Activated CD4-positive, alpha-beta T cell treated with anti-CD3 and anti-CD28 coated beads, Interleukin-2, Interleukin-4, amounts not matched to agents 100 ng/mL and 50 ng/mL, durations not matched to agents 16 hours and 8 hours (primary cell): ENCODE measurements at regions not wholly inside any gene's neighbourhood (a gene's known extent, or its start where the extent isn't known, plus 50 kb on each side); places are given as distances from the start of the nearest gene placed in this dataset.
"Not testable (repeated sequence)": the region's sequence is repeated elsewhere in the genome, so short reads cannot be mapped to it uniquely, and the experiment has no call there.

Experiments
- DNase-seq: peaks from one replicate; pipeline ENCODE4 v3.0.0-alpha.2; 2020; ENCODE audit warnings: low spot score

DNA sequence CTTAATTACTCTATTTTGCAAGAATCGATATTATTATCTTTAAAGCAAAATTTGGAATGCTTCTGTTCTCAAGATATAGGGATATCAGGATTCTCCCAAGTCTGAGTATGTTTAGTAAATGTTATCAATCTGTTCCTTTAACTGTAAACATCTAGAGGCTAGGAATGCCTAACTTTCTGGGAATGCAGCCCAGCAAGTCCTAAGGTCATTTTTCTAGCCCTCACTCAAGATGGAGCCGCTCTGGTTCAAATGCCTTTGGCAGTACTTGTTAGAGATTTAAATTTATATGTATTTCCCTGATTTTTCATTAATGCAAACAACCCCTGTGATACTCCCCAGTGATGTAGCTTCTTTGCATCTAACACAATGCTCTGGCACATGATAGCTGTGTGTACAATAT, 623.8 kb upstream of the LCORL start:
- no peak for DNase-seq

DNA sequence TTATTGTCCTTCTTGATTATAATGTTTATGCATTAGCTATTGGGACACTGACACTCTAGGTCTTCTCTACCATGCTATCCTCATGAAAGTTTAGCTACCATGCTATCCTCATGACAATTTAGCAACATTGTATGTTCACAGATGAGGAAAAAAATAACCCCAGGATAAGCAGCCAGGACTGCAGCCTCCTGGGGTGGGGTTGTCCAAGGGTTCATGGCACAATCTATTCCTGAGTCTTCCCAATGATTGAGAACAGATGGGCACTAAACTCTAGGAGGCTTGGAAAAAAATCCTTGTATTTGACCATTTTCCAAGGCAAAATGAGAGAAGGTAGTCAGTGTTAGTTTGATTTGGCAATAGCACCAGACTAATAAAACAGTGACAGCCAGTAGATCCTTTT, 619.8 kb upstream of the LCORL start:
- DNase-seq = no peak

DNA sequence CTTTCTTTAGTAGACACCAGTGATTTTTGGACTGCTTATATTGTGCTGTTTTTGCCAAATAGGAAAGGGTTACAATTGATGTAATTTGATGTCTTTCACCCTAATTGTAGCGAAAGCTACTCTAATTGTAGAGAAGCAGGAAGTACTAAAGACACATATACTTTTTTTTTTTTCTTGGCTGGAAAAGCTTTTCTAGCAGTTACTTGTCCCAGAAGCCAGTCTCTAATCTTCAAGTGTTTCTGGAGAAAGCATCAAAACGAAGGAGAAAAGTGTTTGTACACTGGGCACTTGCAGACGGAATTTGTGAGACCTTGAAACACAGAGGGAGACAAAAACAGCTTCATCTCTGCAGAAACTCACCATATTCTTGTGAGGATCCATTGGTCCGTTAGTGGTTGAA, 616.5 kb upstream of the LCORL start:
- DNase-seq = no peak

DNA sequence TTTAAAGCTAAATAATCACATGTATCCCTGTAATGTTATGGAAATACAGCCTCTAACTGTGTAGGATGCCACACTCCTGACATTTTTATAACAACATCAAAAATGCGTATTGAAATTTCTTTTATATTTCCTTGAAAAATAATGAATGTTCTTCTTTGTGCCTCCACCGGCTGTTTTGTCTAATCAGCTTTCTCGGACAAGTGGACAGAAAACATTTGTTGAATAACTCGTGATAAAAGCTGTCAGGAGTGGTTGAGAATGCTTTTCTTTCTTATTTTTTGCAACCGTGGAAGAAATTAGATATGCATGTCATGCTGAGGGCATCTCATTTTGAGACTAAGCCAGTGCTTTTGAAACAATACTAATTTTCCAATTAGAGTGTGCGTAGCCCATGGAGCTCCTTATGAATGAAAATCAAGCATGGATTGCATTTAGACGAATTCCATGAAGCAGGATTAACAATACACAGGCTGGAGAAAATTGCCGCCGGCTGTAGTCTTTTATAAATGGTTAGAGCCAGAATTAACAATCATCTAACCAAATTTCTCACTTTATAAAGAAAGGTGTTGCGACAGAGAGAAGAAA, 614.5 kb upstream of the LCORL start:
- DNase-seq = no peak

DNA sequence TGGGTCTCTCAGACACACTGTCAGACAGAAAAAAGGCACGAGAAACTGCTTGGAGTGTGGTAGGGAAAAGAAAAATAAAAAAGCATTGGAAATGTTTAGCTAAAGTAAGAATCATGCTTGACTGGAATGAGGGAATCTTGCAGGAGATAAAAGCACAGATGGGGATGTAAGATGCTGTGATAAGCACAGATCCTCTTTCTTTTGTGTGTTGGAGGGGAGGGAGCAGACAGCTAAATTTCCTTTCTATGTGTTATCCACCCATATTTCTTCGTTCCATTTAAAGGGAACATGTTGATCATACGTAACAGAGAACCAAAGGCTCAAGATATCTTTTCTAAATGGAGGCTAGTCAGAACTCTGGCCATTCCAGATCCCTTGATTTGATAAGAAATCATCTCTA, 614.0 kb upstream of the LCORL start:
- no peak for DNase-seq

DNA sequence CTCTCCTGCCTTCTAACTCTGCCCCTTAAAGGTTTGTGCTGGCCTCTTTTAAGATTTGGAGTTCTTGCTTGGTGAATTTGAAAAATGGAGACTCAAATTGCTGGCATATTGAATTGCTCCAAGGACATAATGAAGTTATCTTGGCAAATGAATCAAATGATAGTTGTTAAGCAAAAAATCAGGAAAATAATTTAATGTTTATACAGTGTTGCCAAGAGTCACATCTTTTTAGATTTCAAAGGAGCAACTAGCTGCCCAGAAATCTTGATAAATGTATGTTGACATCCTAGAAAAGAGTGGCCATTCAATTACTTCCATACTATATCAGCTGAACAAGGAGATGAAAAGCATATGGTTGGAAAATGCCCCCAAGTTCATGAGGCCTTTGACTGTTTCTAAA, 610.0 kb upstream of the LCORL start:
- no peak for DNase-seq

DNA sequence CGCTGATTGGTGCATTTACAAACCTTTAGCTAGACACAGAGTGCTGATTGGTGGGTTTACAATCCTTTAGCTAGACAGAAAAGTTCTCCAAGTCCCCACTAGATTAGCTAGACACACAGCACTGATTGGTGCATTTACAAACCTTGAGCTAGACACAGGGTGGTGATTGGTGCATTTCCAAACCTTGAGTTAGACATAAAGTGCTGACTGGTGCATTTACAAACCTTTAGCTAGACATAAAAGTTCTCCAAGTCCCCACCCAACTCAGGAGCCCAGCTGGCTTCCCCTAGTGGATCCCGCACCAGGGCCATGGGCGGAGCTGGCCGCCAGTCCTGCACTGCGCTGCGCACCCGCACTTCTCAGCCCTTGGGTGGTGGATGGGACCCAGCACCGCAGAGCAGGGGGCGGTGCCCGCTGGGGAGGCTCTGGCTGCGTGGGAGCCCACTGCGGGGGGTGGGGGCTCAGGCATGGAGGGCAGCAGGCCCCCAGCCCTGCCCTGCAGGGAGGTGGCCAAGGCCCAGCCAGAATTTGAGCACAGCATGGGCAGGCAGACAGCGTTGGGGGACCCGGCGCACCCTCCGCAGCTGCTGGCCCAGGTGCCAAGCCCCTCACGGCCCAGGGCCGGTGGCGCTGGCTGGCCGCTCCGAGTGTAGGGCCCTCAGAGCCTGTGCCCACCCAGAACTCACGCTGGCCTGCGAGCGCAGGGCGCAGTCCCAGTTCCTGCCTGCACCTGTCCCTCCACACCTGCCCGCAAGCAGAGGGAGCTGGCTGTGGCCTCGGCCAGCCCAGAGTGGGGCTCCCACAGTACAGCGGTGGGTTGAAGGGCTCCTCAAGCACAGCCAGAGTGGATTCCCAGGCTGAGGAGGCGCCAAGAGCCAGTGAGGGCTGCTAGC, 608.9 kb upstream of the LCORL start:
- no peak for DNase-seq

DNA sequence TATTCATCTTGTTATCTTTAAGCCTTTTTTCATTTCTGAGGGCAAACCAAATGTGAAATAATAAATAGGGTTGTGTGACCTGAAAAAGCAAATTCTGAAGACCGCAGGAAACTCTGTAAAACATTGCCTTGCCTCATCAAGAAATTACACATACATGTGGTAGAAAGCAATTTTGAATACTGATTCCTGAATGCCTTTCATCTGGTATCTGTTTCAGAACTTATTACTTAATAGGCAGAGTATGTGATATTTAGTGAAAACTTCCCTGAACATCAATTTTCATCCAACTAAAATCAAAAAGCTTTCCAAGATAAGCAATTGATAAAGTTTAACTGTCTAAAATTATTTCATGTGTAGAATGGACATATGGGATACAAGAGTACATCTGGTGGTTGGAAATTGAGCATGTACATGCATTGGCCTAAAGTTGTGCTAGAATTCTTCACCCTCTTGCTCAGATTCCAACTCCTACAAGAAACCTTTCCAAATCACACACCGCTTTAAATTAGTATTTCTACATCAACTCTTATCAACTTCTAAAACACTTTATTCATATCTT, 606.0 kb upstream of the LCORL start:
- DNase-seq = no peak

DNA sequence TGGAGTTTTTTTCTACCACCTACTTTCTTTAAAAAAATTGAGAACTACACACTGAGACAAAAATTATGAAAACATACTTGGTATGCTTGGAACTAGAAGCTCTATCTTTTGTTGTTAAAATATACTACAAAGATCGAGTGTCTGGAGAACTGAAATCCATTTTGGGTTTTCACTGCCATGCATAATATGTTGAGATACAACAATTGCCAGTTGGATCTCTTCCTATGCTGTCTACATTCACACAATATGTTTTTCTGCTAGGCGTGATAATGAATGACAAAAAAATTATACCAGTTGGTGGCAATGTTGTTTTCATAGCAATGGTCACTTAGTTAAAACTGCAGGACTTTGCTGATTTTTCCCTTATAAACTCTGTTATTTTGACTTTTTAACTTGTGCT, 605.4 kb upstream of the LCORL start:
- no peak for DNase-seq

DNA sequence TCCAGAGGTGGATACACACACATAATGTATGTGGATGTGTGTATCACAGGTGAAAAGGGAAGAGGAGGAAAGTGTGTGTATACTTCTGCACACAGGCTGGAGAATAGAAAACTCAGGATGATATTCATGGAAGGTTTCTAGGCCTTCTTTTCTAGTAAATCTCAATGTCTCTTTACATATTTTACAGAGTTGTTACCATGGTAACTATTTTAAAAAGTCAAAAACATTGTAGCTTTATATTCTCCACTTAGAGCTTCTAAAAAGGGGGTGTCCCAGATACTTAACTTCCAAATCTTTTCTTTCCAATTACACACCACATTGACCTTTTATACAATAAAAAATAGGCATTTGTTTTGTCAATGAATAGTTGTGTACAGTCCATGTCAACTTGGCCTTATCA, 604.8 kb upstream of the LCORL start:
- DNase-seq = no peak

DNA sequence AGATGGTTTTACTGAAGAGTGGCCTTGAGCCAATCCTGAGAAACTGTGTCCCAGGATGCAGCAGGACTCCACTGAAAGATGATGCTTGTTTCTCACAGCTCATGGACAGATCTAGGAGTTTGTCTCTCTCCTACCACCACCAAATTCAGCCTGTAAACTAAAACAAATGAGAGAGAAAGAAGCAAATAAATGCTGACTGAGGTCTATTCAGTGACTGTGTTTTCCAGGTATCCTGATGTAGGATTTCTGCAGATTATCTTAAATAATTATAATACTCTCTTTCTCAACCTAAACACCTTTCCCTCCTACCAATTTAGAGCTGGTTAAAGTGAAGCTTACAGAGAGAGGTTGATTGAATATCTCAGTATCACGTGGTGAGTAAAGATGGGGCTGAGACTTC, 599.6 kb upstream of the LCORL start:
- DNase-seq = no peak

DNA sequence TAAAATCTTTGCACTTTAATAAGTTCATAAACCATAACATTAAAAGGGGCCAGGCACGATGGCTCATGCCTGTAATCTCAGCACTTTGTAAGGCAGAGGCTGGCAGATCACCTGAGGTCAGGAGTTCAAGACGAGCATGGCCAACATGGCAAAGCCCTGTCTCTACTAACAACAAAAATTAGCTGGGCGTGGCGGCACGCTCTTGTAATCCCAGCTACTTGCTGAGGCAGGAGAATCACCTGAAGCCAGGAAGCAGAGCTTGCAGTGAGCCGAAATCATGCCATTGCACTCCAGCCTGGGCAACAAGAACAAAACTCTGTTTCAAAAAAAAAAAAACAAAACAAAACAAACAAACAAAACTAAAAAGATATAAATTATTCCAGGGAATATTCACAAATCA, 595.2 kb upstream of the LCORL start:
- no peak for DNase-seq

DNA sequence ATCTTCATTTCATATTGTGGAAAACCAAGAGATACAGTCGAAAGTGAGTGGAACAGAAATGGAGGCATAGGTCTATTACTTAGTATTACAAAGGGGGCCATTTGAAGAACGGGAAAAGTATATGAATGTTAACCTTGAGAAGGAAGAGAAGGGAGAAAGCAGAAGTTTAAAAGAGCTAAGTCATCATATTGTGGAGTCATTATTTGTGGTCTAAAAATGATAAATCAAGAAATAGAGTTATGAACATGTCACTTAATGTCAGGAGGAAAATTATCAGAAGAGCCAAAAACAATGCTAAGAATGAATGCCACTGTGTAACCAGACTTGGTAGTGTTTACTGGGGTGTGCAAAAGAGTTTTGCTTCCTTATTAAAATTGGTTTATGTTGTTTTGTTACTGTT, 589.5 kb upstream of the LCORL start:
- DNase-seq = no peak

DNA sequence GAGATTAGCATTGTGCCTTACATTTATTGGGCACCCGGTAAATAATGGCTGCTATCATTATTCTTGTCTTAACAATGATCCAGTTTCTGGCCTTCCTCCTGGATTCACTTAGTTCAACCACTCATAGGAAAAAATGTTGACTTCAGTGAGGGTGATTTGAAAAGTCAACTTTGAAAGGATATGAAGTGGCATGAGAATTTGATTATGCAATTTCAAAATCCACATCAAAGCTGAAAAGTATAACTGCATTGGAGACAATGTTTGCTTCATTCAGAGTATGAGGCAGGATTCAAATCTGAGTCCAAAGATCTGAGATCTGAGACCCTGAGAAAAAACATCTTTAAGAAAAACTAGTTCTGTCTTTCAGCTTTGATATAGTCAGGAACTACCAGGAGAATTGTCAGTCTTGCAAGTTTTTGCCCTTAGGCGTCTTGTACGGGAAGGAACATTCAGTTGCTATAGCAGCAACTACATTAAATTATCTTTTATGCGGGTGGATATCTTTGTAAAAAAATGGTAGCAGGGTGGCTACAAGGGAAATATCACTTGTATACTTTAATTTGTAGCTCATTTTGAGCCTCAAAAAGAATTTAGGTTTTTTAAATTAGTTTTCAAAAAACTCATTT, 587.5 kb upstream of the LCORL start:
- DNase-seq = no peak

DNA sequence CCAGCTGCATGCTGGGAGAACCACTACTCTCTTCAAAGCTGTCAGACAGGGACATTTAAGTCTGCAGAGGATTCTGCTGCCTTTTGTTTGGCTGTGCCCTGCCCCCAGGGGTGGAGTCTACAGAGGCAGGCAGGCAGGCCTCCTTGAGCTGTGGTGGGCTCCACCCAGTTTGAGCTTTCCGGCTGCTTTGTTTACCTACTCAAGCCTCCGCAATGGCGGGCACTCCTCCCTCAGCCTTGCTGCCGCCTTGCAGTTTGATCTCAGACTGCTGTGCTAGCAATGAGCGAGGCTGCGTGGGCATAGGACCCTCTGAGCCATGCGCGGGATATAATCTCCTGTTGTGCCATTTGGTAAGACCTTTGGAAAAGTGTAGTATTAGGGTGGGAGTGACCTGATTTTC, 581.1 kb upstream of the LCORL start:
- not testable (repeated sequence) for DNase-seq

DNA sequence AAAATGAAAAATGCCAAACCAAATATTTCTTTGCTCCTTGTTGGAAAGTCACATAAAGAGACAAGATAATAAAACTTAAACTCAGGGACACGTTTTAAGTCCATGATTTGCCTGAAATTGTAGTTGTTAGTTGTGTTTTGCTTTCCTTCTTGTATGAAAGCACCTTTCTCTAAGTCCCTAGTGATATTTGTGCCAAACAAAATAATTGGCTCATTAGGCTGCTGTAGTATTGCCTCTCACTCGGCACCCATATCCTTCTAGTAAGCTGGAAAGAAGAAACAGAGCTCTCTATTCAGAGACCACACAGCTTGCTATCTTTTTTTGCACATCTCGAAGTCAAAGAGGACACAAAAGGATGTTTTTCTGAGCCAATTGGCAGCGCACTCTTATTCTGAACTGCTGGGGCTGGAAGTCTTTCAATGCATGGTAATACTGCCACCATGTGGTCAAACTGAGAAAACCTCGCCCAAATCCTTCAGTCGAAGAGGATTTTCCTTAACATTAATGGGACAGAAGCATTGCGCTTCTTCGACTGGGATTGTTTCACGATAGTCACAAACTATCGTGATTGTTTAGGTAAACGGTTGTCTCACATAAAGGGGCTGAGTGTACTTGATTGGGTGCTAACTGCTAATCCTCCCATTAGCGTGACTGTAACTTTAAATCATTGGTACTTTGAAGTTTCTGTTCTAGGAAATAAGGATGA, 571.9 kb upstream of the LCORL start:
- peak; percentile 60 for DNase-seq

DNA sequence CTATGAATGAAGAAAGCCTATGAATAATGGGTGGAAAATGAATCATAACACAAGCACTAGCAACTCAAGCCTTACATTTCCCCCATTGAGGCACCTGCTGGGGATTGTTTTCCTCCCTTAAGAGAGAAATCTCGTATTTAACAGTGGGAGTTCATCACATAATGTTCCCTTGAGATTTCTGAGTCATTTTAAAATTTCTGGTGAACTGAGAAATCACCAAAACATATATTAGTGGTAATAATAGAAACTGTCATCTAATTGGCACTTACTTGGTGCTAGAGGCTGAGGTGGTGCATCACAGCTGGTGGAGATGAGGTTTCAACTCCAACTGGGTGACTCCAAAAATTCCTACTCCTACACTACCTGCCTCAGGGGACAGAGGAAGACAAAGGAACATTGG, 561.3 kb upstream of the LCORL start:
- no peak for DNase-seq

DNA sequence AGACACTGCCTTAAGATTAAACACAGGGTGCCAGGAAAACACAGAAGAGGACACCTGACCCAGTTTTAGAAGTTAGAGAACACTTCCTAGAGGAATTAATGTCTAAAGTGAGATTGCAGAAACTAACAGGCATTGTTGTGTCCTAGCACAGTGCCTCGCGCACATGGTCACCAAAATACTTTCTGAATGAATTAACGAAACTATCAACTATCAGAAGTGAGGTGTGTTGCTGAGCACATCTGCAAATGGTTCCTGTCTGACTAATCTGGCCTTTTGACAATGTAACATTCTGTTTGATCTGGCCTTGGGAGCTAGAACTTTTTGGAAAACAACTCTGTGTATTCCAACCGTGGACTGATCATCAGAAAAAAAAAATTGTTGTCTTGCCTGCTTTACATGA, 556.8 kb upstream of the LCORL start:
- DNase-seq = no peak

DNA sequence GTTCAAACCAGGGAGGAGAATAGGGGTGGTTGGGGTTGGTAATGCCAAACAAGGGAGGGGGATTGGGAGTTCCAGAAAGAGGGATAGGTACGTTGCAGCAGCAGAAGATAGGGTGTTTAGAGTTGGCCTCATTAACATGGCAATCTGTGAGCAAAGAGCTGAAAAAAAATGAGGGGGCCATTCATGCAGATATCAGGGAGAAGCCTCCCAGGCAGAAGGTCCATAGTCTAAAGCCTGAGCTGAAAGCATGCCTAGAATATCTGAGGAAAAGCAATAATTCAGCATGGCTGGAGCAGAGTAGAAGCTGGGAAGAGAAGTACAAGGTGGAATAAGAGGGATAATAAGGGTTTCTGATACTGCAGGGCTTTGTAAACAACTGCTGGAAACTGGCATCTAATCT, 550.9 kb upstream of the LCORL start:
- DNase-seq = no peak

DNA sequence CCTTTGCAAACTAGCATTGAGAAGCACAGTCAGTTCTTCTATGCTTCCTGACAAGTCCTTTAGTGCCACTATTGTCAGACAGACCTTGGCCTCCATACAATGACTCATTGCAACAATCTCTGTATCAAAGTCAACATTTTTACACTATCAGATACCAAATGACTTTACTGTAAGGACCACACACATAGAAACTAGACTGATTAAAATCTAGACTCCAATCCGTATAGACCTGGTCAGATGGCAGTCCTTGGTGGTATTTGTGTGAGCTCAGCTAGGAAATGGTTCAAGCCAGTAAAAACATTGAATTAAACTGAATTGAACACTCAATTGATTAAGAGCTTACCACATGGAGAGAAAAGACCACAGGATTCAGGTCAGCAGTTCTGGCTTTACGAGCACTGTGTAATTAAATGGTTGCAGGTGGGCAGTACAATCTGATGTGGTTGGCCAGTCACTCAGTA, 549.8 kb upstream of the LCORL start:
- no peak for DNase-seq

DNA sequence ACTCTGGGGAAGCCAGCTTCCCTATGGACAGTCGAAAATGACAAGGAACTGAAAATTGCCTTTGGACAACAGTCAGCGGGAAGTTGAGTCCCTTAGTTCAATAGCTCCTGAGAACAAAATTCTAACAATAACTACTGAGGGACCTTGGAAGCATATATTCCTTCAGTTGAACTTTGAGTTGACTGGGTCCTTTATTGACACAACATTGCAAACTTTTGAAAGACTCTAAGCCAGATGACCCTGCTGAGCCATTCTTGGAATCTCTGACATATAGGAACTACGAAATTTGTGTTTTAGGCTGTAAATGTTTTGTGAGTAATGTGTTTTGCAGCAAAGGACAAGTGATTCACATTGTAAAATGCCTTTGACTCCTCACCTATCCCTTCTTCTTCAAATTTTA, 548.8 kb upstream of the LCORL start:
- DNase-seq = no peak

DNA sequence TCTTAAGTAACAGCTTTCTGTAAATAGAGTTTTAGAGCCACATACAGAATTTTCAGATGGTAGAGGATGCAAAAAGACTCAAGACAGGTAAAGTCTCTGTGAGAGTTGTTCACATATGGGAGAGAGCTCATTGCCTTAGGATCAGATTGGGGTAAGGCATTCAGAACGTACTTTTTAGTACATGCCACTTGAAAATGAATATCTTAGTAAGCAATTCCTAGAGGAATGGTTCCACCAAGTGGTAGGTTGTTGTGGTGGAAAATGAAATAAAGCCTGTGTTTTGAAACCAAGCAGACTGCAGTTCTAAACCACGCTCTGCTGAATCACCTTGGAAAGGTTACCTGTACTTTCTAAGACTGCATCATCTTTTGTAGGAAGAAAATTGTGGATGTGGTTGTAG, 547.0 kb upstream of the LCORL start:
- DNase-seq = no peak
